Fibroblast of peridontal ligament (primary cell): ENCODE measurements at regions not wholly inside any gene's neighbourhood (a gene's known extent, or its start where the extent isn't known, plus 50 kb on each side); places are given as distances from the start of the nearest gene placed in this dataset.

Experiments
- DNase-seq: peaks from one replicate; pipeline ENCODE4 v3.0.0-alpha.2; 2010; ENCODE audit errors: extremely low read depth

- no peak for DNase-seq
Measured at GRCh38 chr10:111984057-111984456, 199.5 kb downstream of the GPAM start.

GRCh38 chr10:111986079-111986478, 197.5 kb downstream of the GPAM start:
- DNase-seq, result no peak

GRCh38 chr10:111988646-111989045, 194.9 kb downstream of the GPAM start:
- DNase-seq, result no peak

- DNase-seq, result no peak
Measured at GRCh38 chr10:111989136-111989911, 194.2 kb downstream of the GPAM start.

GRCh38 chr10:111990734-111991133, 192.8 kb downstream of the GPAM start:
- no peak for DNase-seq

GRCh38 chr10:111993321-111993720, 190.2 kb downstream of the GPAM start:
- no peak for DNase-seq

- DNase-seq, result no peak
Measured at GRCh38 chr10:111993872-111994426, 189.6 kb downstream of the GPAM start.

GRCh38 chr10:111996103-111996502, 187.5 kb downstream of the GPAM start:
- no peak for DNase-seq

- no peak for DNase-seq
Measured at GRCh38 chr10:111998728-111999127, 184.8 kb downstream of the GPAM start.

- DNase-seq, result no peak
Measured at GRCh38 chr10:111999205-111999914, 184.2 kb downstream of the GPAM start.

- DNase-seq, result no peak
Measured at GRCh38 chr10:111999915-112000302, 183.7 kb downstream of the GPAM start.

GRCh38 chr10:112000466-112000865, 183.1 kb downstream of the GPAM start:
- DNase-seq, result no peak

GRCh38 chr10:112002206-112002605, 181.4 kb downstream of the GPAM start:
- DNase-seq, result no peak

- DNase-seq, result no peak
Measured at GRCh38 chr10:112004075-112004474, 179.5 kb downstream of the GPAM start.

GRCh38 chr10:112005044-112005443, 178.5 kb downstream of the GPAM start:
- no peak for DNase-seq

GRCh38 chr10:112006407-112006806, 177.2 kb downstream of the GPAM start:
- DNase-seq, result no peak

- no peak for DNase-seq
Measured at GRCh38 chr10:112006831-112007230, 176.7 kb downstream of the GPAM start.

- DNase-seq, result no peak
Measured at GRCh38 chr10:112022196-112022595, 161.4 kb downstream of the GPAM start.

- DNase-seq, result no peak
Measured at GRCh38 chr10:112024079-112024478, 159.5 kb downstream of the GPAM start.

- no peak for DNase-seq
Measured at GRCh38 chr10:112025228-112025627, 158.3 kb downstream of the GPAM start.

- DNase-seq, result no peak
Measured at GRCh38 chr10:112026438-112026837, 157.1 kb downstream of the GPAM start.

GRCh38 chr10:112027731-112028280, 155.8 kb downstream of the GPAM start:
- DNase-seq, result no peak

- DNase-seq, result no peak
Measured at GRCh38 chr10:112030431-112030830, 153.1 kb downstream of the GPAM start.
